KMS-11 (cell line): ENCODE measurements at regions not wholly inside any gene's neighbourhood (a gene's known extent, or its start where the extent isn't known, plus 50 kb on each side); places are given as distances from the start of the nearest gene placed in this dataset.

Experiments used
- H2AFZ ChIP-seq: fragments of 200-600 bp; sonication (generic); 2 replicates; pipeline ENCODE4 v1.6.1; 2016; ENCODE audit warnings: antibody characterized with exemption, mixed run types, low read depth
- H3K27ac ChIP-seq: fragments of 200-600 bp; sonication (generic); 2 replicates; pipeline ENCODE4 v1.6.1; 2016; ENCODE audit warnings: mild to moderate bottlenecking, mixed run types
- H3K27me3 ChIP-seq: fragments of 200-600 bp; sonication (generic); 2 replicates; pipeline ENCODE4 v1.6.1; 2017; ENCODE audit warnings: mild to moderate bottlenecking, low read depth, mixed run types, moderate library complexity; ENCODE audit not compliant: insufficient read depth
- H3K36me3 ChIP-seq: fragments of 200-600 bp; sonication (generic); 2 replicates; pipeline ENCODE4 v1.6.1; 2017; ENCODE audit warnings: mild to moderate bottlenecking, mixed run types; ENCODE audit not compliant: insufficient read depth
- H3K4me1 ChIP-seq: fragments of 200-600 bp; sonication (generic); 2 replicates; pipeline ENCODE4 v1.6.1; 2016; ENCODE audit warnings: mild to moderate bottlenecking, low read depth, mixed run types; ENCODE audit not compliant: poor library complexity, severe bottlenecking
- H3K4me2 ChIP-seq: fragments of 200-600 bp; sonication (generic); 2 replicates; pipeline ENCODE4 v1.7.0; 2016; ENCODE audit warnings: mild to moderate bottlenecking, mixed run types
- H3K4me3 ChIP-seq: fragments of 200-600 bp; sonication (generic); IDR thresholded peaks from 2 replicates; pipeline ENCODE4 v1.6.1; 2017; ENCODE audit warnings: low read depth, low read length, mixed read lengths; ENCODE audit not compliant: insufficient read depth
- H3K79me2 ChIP-seq: fragments of 200-600 bp; sonication (generic); 2 replicates; pipeline ENCODE4 v1.6.1; 2016; ENCODE audit warnings: low read depth, mixed run types; ENCODE audit not compliant: insufficient read depth
- H3K9ac ChIP-seq: fragments of 200-600 bp; sonication (generic); 2 replicates; pipeline ENCODE4 v1.6.1; 2016; ENCODE audit warnings: mild to moderate bottlenecking, mixed run types
- H4K20me1 ChIP-seq: fragments of 200-600 bp; sonication (generic); 2 replicates; pipeline ENCODE4 v1.6.1; 2016; ENCODE audit warnings: mild to moderate bottlenecking, mixed run types; ENCODE audit not compliant: insufficient read depth
- TF ChIP-seq, protein P1 (sequence below): fragments of 200-600 bp; sonication (generic); conservative IDR thresholded peaks from 2 replicates; pipeline ENCODE4 v1.6.1; 2017; ENCODE audit warnings: low read depth, mild to moderate bottlenecking, antibody characterized with exemption, low read length, moderate library complexity, mixed read lengths

DNA sequence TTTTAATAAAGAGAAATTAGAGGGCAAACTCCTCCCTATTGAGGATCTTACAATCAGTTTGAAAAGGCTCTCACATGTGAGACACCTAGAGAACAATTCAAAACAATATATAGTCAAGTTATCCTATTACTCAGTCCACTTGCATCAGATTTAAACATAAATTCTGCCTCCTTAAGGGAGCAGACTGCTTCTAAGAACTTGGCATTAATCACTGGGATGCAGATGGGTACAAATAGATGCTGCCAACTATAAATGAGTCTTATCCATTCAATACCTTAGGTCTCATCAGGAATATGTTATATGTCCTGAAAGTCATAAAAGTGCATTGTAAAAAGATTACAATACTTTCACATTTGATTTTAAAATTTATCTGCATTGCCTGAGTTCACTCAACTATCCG, 269.3 kb upstream of the KIRREL3 start:
- TF ChIP-seq, protein P1, sequence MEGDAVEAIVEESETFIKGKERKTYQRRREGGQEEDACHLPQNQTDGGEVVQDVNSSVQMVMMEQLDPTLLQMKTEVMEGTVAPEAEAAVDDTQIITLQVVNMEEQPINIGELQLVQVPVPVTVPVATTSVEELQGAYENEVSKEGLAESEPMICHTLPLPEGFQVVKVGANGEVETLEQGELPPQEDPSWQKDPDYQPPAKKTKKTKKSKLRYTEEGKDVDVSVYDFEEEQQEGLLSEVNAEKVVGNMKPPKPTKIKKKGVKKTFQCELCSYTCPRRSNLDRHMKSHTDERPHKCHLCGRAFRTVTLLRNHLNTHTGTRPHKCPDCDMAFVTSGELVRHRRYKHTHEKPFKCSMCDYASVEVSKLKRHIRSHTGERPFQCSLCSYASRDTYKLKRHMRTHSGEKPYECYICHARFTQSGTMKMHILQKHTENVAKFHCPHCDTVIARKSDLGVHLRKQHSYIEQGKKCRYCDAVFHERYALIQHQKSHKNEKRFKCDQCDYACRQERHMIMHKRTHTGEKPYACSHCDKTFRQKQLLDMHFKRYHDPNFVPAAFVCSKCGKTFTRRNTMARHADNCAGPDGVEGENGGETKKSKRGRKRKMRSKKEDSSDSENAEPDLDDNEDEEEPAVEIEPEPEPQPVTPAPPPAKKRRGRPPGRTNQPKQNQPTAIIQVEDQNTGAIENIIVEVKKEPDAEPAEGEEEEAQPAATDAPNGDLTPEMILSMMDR, result no peak
- no peaks in the 10 kb centered on the region for H3K79me2 ChIP-seq
- H3K36me3 ChIP-seq, result no peaks in the 10 kb centered on the region

GRCh38 chr11:127268932-127269331, 268.4 kb upstream of the KIRREL3 start:
- Histone ChIP-seq H2AFZ (no peak overlapping the region), H3K79me2 (no peaks in the 10 kb centered on the region), H3K4me3 (no peak overlapping the region), H3K27ac (no peak overlapping the region), H3K4me2 (no peak overlapping the region), H3K4me1 (no peaks in the 10 kb centered on the region), H4K20me1 (no peaks in the 10 kb centered on the region), H3K9ac (no peak overlapping the region), H3K36me3 (no peaks in the 10 kb centered on the region), H3K27me3 (no peaks in the 10 kb centered on the region)
- TF ChIP-seq, protein P1, result no peak

More for the DNA sequence above, 269.3 kb upstream of the KIRREL3 start:
- no peak overlapping the region for H3K27ac ChIP-seq
- no peak overlapping the region for H2AFZ ChIP-seq
- H3K4me1 ChIP-seq, result no peaks in the 10 kb centered on the region
- H3K4me3 ChIP-seq, result no peak overlapping the region
- H4K20me1 ChIP-seq, result no peaks in the 10 kb centered on the region
- no peak overlapping the region for H3K4me2 ChIP-seq
- H3K9ac ChIP-seq, result no peak overlapping the region
- H3K27me3 ChIP-seq, result no peaks in the 10 kb centered on the region

DNA sequence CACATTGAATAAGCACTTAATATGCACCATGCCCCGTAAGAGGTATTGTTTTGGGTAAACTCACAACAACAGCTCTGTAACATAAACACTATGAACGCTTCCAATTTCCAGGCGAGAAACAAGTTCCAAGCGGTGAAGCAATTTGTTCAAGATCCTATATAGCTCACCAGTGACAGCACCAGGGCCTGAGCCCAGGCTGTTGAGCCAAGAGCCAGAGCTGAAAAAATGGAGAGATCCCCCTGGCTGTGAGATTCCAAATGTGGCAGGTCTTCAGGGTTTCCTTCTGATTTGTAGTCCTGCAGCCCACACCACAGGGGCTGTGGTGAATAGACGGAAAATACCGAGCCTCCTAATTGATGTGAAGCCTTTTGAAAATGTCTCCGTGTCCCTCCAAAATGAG, 268.0 kb upstream of the KIRREL3 start:
- Histone ChIP-seq H3K27me3 (no peaks in the 10 kb centered on the region), H2AFZ (no peak overlapping the region), H3K79me2 (no peaks in the 10 kb centered on the region), H3K9ac (no peak overlapping the region), H3K36me3 (no peaks in the 10 kb centered on the region), H3K4me1 (no peaks in the 10 kb centered on the region), H3K4me3 (no peak overlapping the region), H3K4me2 (no peak overlapping the region), H3K27ac (no peak overlapping the region), H4K20me1 (no peaks in the 10 kb centered on the region)
- TF ChIP-seq, protein P1, result no peak

GRCh38 chr11:127259102-127259501, 258.5 kb upstream of the KIRREL3 start:
- no peaks in the 10 kb centered on the region for H4K20me1 ChIP-seq
- no peak overlapping the region for H3K9ac ChIP-seq
- H3K4me1 ChIP-seq, result no peaks in the 10 kb centered on the region
- H2AFZ ChIP-seq, result no peak overlapping the region
- TF ChIP-seq, protein P1, result no peak
- no peak overlapping the region for H3K4me2 ChIP-seq
- H3K27me3 ChIP-seq, result no peaks in the 10 kb centered on the region
- H3K79me2 ChIP-seq, result no peaks in the 10 kb centered on the region
- H3K36me3 ChIP-seq, result no peaks in the 10 kb centered on the region
- H3K4me3 ChIP-seq, result no peak overlapping the region
- no peak overlapping the region for H3K27ac ChIP-seq
